ENCODE measurements at regions not wholly inside any gene's neighbourhood (a gene's known extent, or its start where the extent isn't known, plus 50 kb on each side); places are given as distances from the start of the nearest gene placed in this dataset.

DNA sequence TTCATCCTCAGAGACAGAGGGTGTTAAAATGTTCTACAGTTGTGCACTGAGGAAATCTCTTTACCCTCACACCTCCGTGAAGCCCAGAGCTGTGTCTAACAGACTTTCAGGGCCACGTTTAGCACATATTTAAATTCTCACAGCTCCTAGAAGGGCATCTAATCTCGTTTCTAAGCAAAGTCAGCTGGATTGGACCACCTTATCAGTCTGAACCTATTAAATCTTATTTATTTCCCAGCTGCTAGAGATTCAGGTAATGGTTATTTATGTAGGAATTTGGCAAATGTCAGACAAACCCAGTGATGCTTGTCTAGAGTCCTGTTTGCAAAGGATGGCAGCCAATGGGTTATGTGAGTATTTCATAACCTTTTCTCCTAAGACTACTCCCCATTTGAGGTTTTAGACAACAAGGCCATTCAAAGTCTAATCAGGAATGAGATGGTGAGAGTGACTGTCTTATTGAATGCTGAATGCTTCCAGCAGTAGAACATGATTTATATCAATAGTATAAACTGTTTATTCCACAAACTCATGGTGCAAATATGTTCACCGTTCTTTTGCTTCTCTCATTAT lies 54.8 kb upstream of the EXOC4 start:
- intact Hi-C loops (cut with micrococcal nuclease), result no loop called here
- H3K9me3 ChIP-seq (ENCODE audit: control insufficient read depth in 1 of 2, insufficient read depth in 1 of 2, low read depth in 1 of 2, low read length in 2 of 2), result no peaks in the 10 kb centered on the region
- ATAC-seq (no peak), DNase-seq (ENCODE audit: low read depth, low spot score) (no peak)
- no peak overlapping the region for H2AFZ ChIP-seq (ENCODE audit: low read depth, low read length, poor library complexity, severe bottlenecking)
- ChIA-PET RAD21 (ENCODE audit: low non-redundant PET in 1 of 2, low total read pairs in 2 of 2, uncharacterized antibody in 2 of 2, unreplicated experiment in 2 of 2) (no interaction called here), CTCF (no interaction called here), POLR2A (no interaction called here)
- H4K20me1 ChIP-seq (ENCODE audit: insufficient read depth), result no peaks in the 10 kb centered on the region
- no peaks in the 10 kb centered on the region for H3K4me1 ChIP-seq (ENCODE audit: control insufficient read depth in 1 of 2, insufficient read depth in 2 of 2, low read length in 2 of 2)
- H3K27me3 ChIP-seq (ENCODE audit: insufficient read depth, low read length), result no peaks in the 10 kb centered on the region
- H3K4me2 ChIP-seq (ENCODE audit: low read length), result no peak overlapping the region
- no peak overlapping the region for H3K9ac ChIP-seq (ENCODE audit: low read length)
- H3K9me2 ChIP-seq (ENCODE audit: insufficient read depth), result no peaks in the 10 kb centered on the region
- H3K79me2 ChIP-seq (ENCODE audit: insufficient read depth, low read length), result no peaks in the 10 kb centered on the region
- H3K36me3 ChIP-seq (ENCODE audit: control insufficient read depth in 1 of 2, insufficient read depth in 2 of 2, low read length in 2 of 2), result no peaks in the 10 kb centered on the region
- H3K4me3 ChIP-seq (replicated peaks in 1 of 2; ENCODE audit: low read depth in 1 of 2, low read length in 2 of 2), result no peak overlapping the region
- no TSS peak for BruUV-seq (replicated peaks)
- H3K27ac ChIP-seq (ENCODE audit: low read depth, low read length), result no peak overlapping the region
- TF ChIP-seq RAD21 (IDR thresholded peaks at IDR 0.05; ENCODE audit: low read depth), result no peak
- no peak for TF ChIP-seq POLR2AphosphoS5 (IDR thresholded peaks at IDR 0.05; ENCODE audit: low read depth, low read length)
- no peak for TF ChIP-seq JUND (IDR thresholded peaks at IDR 0.05)

DNA sequence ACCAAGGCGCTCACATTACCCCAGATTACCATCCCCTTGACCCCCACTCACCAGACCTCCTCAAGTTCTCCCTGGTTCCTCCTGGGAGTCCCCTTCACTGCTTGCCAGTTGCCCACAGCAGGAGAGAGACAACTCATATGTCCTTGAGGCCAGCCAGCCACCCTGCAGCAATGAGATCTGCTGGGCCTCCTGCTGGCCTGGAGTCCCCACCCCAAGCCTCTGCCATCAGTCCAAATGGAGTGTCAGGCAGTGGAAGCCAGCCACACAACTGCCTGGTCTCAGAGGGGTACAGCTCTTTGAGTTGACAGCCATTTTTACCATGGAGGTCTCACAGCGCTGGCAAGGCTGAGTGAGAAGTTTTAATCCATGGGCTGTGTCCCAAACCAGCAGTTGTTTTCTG lies 53.0 kb upstream of the EXOC4 start:
- H2AFZ ChIP-seq (ENCODE audit: low read depth, low read length, poor library complexity, severe bottlenecking), result no peak overlapping the region
- no peaks in the 10 kb centered on the region for H3K27me3 ChIP-seq (ENCODE audit: insufficient read depth, low read length)
- CTCF ChIA-PET, result no interaction called here
- H3K4me3 ChIP-seq (replicated peaks in 1 of 2; ENCODE audit: low read depth in 1 of 2, low read length in 2 of 2), result no peak overlapping the region
- no peak overlapping the region for H3K9ac ChIP-seq (ENCODE audit: low read length)
- ATAC-seq (no peak), DNase-seq (ENCODE audit: low read depth, low spot score) (no peak)
- TF ChIP-seq ZNF274 (IDR thresholded peaks at IDR 0.05; ENCODE audit: low read depth, low read length) (no peak), POLR2AphosphoS5 (IDR thresholded peaks at IDR 0.05; ENCODE audit: low read depth, low read length) (no peak), YY1 (IDR thresholded peaks at IDR 0.05; ENCODE audit: extremely low read depth, insufficient replicate concordance, low read depth, low read length) (no peak), EZH2 (IDR thresholded peaks at IDR 0.05) (no peak), CEBPB (IDR thresholded peaks at IDR 0.05; ENCODE audit: low read depth) (no peak), POLR2A (IDR thresholded peaks at IDR 0.05; ENCODE audit: borderline replicate concordance, extremely low read depth, insufficient read depth, insufficient read length) (no peak), ELF1 (IDR thresholded peaks at IDR 0.05; ENCODE audit: borderline replicate concordance, low read depth) (no peak), JUND (IDR thresholded peaks at IDR 0.05) (no peak), ZFX (IDR thresholded peaks at IDR 0.05) (no peak)
- TF ChIP-seq, protein P1, sequence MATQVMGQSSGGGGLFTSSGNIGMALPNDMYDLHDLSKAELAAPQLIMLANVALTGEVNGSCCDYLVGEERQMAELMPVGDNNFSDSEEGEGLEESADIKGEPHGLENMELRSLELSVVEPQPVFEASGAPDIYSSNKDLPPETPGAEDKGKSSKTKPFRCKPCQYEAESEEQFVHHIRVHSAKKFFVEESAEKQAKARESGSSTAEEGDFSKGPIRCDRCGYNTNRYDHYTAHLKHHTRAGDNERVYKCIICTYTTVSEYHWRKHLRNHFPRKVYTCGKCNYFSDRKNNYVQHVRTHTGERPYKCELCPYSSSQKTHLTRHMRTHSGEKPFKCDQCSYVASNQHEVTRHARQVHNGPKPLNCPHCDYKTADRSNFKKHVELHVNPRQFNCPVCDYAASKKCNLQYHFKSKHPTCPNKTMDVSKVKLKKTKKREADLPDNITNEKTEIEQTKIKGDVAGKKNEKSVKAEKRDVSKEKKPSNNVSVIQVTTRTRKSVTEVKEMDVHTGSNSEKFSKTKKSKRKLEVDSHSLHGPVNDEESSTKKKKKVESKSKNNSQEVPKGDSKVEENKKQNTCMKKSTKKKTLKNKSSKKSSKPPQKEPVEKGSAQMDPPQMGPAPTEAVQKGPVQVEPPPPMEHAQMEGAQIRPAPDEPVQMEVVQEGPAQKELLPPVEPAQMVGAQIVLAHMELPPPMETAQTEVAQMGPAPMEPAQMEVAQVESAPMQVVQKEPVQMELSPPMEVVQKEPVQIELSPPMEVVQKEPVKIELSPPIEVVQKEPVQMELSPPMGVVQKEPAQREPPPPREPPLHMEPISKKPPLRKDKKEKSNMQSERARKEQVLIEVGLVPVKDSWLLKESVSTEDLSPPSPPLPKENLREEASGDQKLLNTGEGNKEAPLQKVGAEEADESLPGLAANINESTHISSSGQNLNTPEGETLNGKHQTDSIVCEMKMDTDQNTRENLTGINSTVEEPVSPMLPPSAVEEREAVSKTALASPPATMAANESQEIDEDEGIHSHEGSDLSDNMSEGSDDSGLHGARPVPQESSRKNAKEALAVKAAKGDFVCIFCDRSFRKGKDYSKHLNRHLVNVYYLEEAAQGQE (IDR thresholded peaks at IDR 0.05; ENCODE audit: low read depth), result no peak
- TF ChIP-seq, protein P2, sequence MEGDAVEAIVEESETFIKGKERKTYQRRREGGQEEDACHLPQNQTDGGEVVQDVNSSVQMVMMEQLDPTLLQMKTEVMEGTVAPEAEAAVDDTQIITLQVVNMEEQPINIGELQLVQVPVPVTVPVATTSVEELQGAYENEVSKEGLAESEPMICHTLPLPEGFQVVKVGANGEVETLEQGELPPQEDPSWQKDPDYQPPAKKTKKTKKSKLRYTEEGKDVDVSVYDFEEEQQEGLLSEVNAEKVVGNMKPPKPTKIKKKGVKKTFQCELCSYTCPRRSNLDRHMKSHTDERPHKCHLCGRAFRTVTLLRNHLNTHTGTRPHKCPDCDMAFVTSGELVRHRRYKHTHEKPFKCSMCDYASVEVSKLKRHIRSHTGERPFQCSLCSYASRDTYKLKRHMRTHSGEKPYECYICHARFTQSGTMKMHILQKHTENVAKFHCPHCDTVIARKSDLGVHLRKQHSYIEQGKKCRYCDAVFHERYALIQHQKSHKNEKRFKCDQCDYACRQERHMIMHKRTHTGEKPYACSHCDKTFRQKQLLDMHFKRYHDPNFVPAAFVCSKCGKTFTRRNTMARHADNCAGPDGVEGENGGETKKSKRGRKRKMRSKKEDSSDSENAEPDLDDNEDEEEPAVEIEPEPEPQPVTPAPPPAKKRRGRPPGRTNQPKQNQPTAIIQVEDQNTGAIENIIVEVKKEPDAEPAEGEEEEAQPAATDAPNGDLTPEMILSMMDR (IDR thresholded peaks at IDR 0.05 in 2 of 3, conservative IDR thresholded peaks at IDR 0.05 in 1 of 3; ENCODE audit: borderline replicate concordance in 1 of 3, insufficient read depth in 1 of 3, low read depth in 2 of 3, low read length in 2 of 3), result no peak
- TF ChIP-seq, protein P3, sequence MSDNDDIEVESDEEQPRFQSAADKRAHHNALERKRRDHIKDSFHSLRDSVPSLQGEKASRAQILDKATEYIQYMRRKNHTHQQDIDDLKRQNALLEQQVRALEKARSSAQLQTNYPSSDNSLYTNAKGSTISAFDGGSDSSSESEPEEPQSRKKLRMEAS (IDR thresholded peaks at IDR 0.05), result no peak
- no TSS peak for BruUV-seq (replicated peaks)
- no peak overlapping the region for H3K4me2 ChIP-seq (ENCODE audit: low read length)
- POLR2A ChIA-PET, result no interaction called here
- H3K9me2 ChIP-seq (ENCODE audit: insufficient read depth), result no peaks in the 10 kb centered on the region
- intact Hi-C loops (cut with micrococcal nuclease), result no loop called here
- no peaks in the 10 kb centered on the region for H3K9me3 ChIP-seq (ENCODE audit: control insufficient read depth in 1 of 2, insufficient read depth in 1 of 2, low read depth in 1 of 2, low read length in 2 of 2)
- RAD21 ChIA-PET (ENCODE audit: low non-redundant PET in 1 of 2, low total read pairs in 2 of 2, uncharacterized antibody in 2 of 2, unreplicated experiment in 2 of 2), result no interaction called here
- no peaks in the 10 kb centered on the region for H4K20me1 ChIP-seq (ENCODE audit: insufficient read depth)
- no peaks in the 10 kb centered on the region for H3K79me2 ChIP-seq (ENCODE audit: insufficient read depth, low read length)
- no peak overlapping the region for H3K27ac ChIP-seq (ENCODE audit: low read depth, low read length)
- no peaks in the 10 kb centered on the region for H3K36me3 ChIP-seq (ENCODE audit: control insufficient read depth in 1 of 2, insufficient read depth in 2 of 2, low read length in 2 of 2)
- H3K4me1 ChIP-seq (ENCODE audit: control insufficient read depth in 1 of 2, insufficient read depth in 2 of 2, low read length in 2 of 2), result no peaks in the 10 kb centered on the region

Measured in HCT116 (cell line).